HepG2 (cell line): ENCODE measurements at regions not wholly inside any gene's neighbourhood (a gene's known extent, or its start where the extent isn't known, plus 50 kb on each side); places are given as distances from the start of the nearest gene placed in this dataset.

ENCODE experiments used
- BRCA1 ChIP-seq: sonication (generic); formaldehyde crosslinking; IDR thresholded peaks from 2 replicates; pipeline ENCODE4 v1.4.0; 2020; ENCODE audit warnings: missing genetic modification reagents
- HBP1 ChIP-seq: IDR thresholded peaks from 2 replicates; pipeline ENCODE4 v1.6.1; 2016; ENCODE audit warnings: low read depth, control low read depth
- MAF1 ChIP-seq: sonication (generic); formaldehyde crosslinking; IDR thresholded peaks from 2 replicates; pipeline ENCODE4 v1.5.0; 2020; ENCODE audit warnings: missing genetic modification reagents, borderline replicate concordance
- MTF2 ChIP-seq: sonication (generic); formaldehyde crosslinking; IDR thresholded peaks from 2 replicates; pipeline ENCODE4 v1.5.0; 2020; ENCODE audit warnings: missing genetic modification reagents, borderline replicate concordance
- PHF8 ChIP-seq: sonication (generic); formaldehyde crosslinking; IDR thresholded peaks from 2 replicates; pipeline ENCODE4 v1.5.0; 2020; ENCODE audit warnings: missing genetic modification reagents
- PPARG ChIP-seq: conservative IDR thresholded peaks from 2 replicates; pipeline ENCODE4 v1.6.1; 2016; ENCODE audit warnings: missing biosample characterization, missing genetic modification reagents
- SMC3 ChIP-seq: IDR thresholded peaks from 2 replicates; pipeline ENCODE4 v1.6.1; 2011; ENCODE audit warnings: low read length, improper control_type of control experiment
- ZBTB10 ChIP-seq: sonication (generic); formaldehyde crosslinking; IDR thresholded peaks from 2 replicates; pipeline ENCODE4 v1.4.0; 2020; ENCODE audit warnings: missing genetic modification reagents, borderline replicate concordance
- ZC3H13 ChIP-seq: sonication (generic); formaldehyde crosslinking; IDR thresholded peaks from 2 replicates; pipeline ENCODE4 v1.8.1; 2023; ENCODE audit warnings: mild to moderate bottlenecking, missing genetic modification reagents, moderate library complexity
- ZFX ChIP-seq: sonication (generic); formaldehyde crosslinking; IDR thresholded peaks from 2 replicates; pipeline ENCODE4 v1.4.0; 2020; ENCODE audit warnings: mild to moderate bottlenecking, low read depth, missing genetic modification reagents, moderate library complexity
- ZNF501 ChIP-seq: sonication (generic); formaldehyde crosslinking; IDR thresholded peaks from 2 replicates; pipeline ENCODE4 v1.5.1; 2020; ENCODE audit warnings: mild to moderate bottlenecking, moderate library complexity, missing genetic modification reagents
- ZNF782 ChIP-seq: sonication (generic); formaldehyde crosslinking; IDR thresholded peaks from 2 replicates; pipeline ENCODE4 v1.4.0; 2020; ENCODE audit warnings: missing genetic modification reagents, mild to moderate bottlenecking, borderline replicate concordance
- TF ChIP-seq, protein P1 (sequence below): sonication (generic); formaldehyde crosslinking; IDR thresholded peaks from 2 replicates; pipeline ENCODE4 v1.5.0; 2020; ENCODE audit warnings: mild to moderate bottlenecking, missing genetic modification reagents, moderate library complexity

GRCh38 chr1:58223522-58223921, 323.0 kb downstream of the OMA1 start:
- TF ChIP-seq MAF1 (CRISPR knock-in tag) (no peak), ZC3H13 (CRISPR knock-in tag) (no peak), ZBTB10 (CRISPR knock-in tag) (no peak), SMC3 (no peak), PHF8 (no peak), HBP1 (CRISPR knock-in tag) (no peak), BRCA1 (no peak), MTF2 (CRISPR knock-in tag) (no peak), ZNF501 (CRISPR knock-in tag) (no peak), ZNF782 (CRISPR knock-in tag) (no peak), PPARG (CRISPR knock-in tag) (no peak), ZFX (no peak)
- TF ChIP-seq, protein P1, sequence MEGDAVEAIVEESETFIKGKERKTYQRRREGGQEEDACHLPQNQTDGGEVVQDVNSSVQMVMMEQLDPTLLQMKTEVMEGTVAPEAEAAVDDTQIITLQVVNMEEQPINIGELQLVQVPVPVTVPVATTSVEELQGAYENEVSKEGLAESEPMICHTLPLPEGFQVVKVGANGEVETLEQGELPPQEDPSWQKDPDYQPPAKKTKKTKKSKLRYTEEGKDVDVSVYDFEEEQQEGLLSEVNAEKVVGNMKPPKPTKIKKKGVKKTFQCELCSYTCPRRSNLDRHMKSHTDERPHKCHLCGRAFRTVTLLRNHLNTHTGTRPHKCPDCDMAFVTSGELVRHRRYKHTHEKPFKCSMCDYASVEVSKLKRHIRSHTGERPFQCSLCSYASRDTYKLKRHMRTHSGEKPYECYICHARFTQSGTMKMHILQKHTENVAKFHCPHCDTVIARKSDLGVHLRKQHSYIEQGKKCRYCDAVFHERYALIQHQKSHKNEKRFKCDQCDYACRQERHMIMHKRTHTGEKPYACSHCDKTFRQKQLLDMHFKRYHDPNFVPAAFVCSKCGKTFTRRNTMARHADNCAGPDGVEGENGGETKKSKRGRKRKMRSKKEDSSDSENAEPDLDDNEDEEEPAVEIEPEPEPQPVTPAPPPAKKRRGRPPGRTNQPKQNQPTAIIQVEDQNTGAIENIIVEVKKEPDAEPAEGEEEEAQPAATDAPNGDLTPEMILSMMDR (CRISPR knock-in tag): no peak
